ENCODE measurements at regions not wholly inside any gene's neighbourhood (a gene's known extent, or its start where the extent isn't known, plus 50 kb on each side); places are given as distances from the start of the nearest gene placed in this dataset.

DNA sequence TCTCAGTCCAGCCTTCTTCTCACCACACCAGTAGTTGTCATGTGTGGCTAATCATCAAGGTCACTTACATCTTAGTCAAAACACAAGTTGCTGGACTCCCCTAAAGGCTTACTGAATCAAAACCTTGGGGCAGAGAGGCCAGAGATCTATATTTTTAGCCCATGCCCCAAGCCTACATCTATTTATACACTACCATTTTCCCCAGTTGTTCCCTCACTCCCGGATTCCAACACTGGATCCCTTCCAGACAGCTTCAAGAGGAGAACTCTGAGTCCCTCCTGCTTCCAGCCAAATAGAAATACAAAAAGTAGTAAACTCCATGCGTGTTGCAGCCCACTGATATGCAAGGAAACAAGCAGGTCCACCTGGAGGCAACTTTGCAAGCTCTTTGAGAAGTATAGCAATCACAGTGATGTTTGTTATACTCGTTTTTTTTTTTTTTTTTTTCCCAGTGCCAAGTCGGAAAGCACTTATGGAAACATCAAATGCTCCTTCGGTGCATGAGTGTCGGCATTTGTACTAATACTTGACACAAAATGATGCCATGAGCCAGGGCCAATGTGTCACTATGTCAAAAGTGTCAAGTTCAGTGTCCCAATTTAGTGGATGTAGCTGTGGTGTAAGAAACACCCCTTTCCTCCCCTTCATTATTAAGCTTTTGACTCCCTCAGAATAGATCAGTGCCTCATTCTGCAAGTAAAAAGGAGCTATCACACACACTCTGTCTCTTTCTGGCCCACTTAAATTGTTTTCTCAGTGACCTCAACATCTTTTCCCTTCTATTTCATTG, 594.2 kb upstream of the SGCD start:
- H3K9ac ChIP-seq (ENCODE audit: low read depth in 1 of 2, low read length in 2 of 2): no peak overlapping the region
- TF ChIP-seq, protein P1, sequence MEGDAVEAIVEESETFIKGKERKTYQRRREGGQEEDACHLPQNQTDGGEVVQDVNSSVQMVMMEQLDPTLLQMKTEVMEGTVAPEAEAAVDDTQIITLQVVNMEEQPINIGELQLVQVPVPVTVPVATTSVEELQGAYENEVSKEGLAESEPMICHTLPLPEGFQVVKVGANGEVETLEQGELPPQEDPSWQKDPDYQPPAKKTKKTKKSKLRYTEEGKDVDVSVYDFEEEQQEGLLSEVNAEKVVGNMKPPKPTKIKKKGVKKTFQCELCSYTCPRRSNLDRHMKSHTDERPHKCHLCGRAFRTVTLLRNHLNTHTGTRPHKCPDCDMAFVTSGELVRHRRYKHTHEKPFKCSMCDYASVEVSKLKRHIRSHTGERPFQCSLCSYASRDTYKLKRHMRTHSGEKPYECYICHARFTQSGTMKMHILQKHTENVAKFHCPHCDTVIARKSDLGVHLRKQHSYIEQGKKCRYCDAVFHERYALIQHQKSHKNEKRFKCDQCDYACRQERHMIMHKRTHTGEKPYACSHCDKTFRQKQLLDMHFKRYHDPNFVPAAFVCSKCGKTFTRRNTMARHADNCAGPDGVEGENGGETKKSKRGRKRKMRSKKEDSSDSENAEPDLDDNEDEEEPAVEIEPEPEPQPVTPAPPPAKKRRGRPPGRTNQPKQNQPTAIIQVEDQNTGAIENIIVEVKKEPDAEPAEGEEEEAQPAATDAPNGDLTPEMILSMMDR (IDR thresholded peaks at IDR 0.05; ENCODE audit: low read depth, low read length, missing input control): no peak
- TF ChIP-seq FOXA1 (IDR thresholded peaks at IDR 0.05) (no peak), GABPA (IDR thresholded peaks at IDR 0.05 in 1 of 2, conservative IDR thresholded peaks at IDR 0.05 in 1 of 2) (no peak), HNF4G (IDR thresholded peaks at IDR 0.05) (no peak), NR2F2 (IDR thresholded peaks at IDR 0.05) (no peak), YY1 (IDR thresholded peaks at IDR 0.05) (no peak), EGR1 (IDR thresholded peaks at IDR 0.05; ENCODE audit: low read depth in 2 of 2) (no peak), FOXA2 (IDR thresholded peaks at IDR 0.05) (no peak), SP1 (IDR thresholded peaks at IDR 0.05) (no peak), HNF4A (conservative IDR thresholded peaks at IDR 0.05) (no peak), RAD21 (IDR thresholded peaks at IDR 0.05) (no peak), JUND (IDR thresholded peaks at IDR 0.05) (no peak), RXRA (IDR thresholded peaks at IDR 0.05) (no peak), TAF1 (conservative IDR thresholded peaks at IDR 0.05) (no peak)
- TF ChIP-seq, protein P2, sequence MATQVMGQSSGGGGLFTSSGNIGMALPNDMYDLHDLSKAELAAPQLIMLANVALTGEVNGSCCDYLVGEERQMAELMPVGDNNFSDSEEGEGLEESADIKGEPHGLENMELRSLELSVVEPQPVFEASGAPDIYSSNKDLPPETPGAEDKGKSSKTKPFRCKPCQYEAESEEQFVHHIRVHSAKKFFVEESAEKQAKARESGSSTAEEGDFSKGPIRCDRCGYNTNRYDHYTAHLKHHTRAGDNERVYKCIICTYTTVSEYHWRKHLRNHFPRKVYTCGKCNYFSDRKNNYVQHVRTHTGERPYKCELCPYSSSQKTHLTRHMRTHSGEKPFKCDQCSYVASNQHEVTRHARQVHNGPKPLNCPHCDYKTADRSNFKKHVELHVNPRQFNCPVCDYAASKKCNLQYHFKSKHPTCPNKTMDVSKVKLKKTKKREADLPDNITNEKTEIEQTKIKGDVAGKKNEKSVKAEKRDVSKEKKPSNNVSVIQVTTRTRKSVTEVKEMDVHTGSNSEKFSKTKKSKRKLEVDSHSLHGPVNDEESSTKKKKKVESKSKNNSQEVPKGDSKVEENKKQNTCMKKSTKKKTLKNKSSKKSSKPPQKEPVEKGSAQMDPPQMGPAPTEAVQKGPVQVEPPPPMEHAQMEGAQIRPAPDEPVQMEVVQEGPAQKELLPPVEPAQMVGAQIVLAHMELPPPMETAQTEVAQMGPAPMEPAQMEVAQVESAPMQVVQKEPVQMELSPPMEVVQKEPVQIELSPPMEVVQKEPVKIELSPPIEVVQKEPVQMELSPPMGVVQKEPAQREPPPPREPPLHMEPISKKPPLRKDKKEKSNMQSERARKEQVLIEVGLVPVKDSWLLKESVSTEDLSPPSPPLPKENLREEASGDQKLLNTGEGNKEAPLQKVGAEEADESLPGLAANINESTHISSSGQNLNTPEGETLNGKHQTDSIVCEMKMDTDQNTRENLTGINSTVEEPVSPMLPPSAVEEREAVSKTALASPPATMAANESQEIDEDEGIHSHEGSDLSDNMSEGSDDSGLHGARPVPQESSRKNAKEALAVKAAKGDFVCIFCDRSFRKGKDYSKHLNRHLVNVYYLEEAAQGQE (IDR thresholded peaks at IDR 0.05): no peak
- TF ChIP-seq, protein P3, sequence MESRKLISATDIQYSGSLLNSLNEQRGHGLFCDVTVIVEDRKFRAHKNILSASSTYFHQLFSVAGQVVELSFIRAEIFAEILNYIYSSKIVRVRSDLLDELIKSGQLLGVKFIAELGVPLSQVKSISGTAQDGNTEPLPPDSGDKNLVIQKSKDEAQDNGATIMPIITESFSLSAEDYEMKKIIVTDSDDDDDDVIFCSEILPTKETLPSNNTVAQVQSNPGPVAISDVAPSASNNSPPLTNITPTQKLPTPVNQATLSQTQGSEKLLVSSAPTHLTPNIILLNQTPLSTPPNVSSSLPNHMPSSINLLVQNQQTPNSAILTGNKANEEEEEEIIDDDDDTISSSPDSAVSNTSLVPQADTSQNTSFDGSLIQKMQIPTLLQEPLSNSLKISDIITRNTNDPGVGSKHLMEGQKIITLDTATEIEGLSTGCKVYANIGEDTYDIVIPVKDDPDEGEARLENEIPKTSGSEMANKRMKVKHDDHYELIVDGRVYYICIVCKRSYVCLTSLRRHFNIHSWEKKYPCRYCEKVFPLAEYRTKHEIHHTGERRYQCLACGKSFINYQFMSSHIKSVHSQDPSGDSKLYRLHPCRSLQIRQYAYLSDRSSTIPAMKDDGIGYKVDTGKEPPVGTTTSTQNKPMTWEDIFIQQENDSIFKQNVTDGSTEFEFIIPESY (IDR thresholded peaks at IDR 0.05): no peak
- TF ChIP-seq, protein P4, sequence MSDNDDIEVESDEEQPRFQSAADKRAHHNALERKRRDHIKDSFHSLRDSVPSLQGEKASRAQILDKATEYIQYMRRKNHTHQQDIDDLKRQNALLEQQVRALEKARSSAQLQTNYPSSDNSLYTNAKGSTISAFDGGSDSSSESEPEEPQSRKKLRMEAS (IDR thresholded peaks at IDR 0.05): no peak
- TF ChIP-seq, protein P5, sequence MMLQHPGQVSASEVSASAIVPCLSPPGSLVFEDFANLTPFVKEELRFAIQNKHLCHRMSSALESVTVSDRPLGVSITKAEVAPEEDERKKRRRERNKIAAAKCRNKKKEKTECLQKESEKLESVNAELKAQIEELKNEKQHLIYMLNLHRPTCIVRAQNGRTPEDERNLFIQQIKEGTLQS (IDR thresholded peaks at IDR 0.05): no peak
- WGBS: 54% methylated on average over 6 of the region's 6 CpGs
- H3K27me3 ChIP-seq (ENCODE audit: control insufficient read depth in 4 of 4, insufficient read depth in 4 of 4, low read length in 3 of 4): peaks cover 0 to 27% (median 8%) of the 10 kb centered on the region in 4 donors
- no peak overlapping the region for H3K4me3 ChIP-seq (ENCODE audit: low read depth in 1 of 3, low read length in 3 of 3)
- no peaks in the 10 kb centered on the region for H3K36me3 ChIP-seq (ENCODE audit: control insufficient read depth in 4 of 4, insufficient read depth in 3 of 4, low read depth in 1 of 4, low read length in 3 of 4)
- no peak overlapping the region for H3K27ac ChIP-seq (ENCODE audit: low read depth in 1 of 2, low read length in 2 of 2)
- DNase-seq (ENCODE audit: low spot score): no peak
- H3K9me3 ChIP-seq (ENCODE audit: control insufficient read depth in 4 of 4, low read length in 3 of 4): no peaks in the 10 kb centered on the region
- H3K4me1 ChIP-seq (ENCODE audit: control insufficient read depth in 4 of 4, insufficient read depth in 4 of 4, low read length in 3 of 4): peaks cover 8 to 22% (median 20%) of the 10 kb centered on the region in 4 donors

Measured in liver (tissue), 8 donors.